ENCODE measurements at regions not wholly inside any gene's neighbourhood (a gene's known extent, or its start where the extent isn't known, plus 50 kb on each side); places are given as distances from the start of the nearest gene placed in this dataset.

- intact Hi-C loops (cut with DNase I), result loop anchor here in 1 of 2 donors (10.0 kb wide), 1 partner anchor 1321 kb away; no protein-coding TSS in a partner anchor
- Histone ChIP-seq H3K36me3 (no peaks in the 10 kb centered on the region), H3K4me1 (no peaks in the 10 kb centered on the region), H3K27me3 (no peaks in the 10 kb centered on the region), H3K4me3 (no peak overlapping the region), H3K9me3 (no peaks in the 10 kb centered on the region), H3K27ac (no peak overlapping the region)
- DNase-seq (no peak), ATAC-seq (no peak)
- TF ChIP-seq POLR2A (IDR thresholded peaks at IDR 0.05), result no peak
- TF ChIP-seq CTCF (IDR thresholded peaks at IDR 0.05), result no peak
- 48% methylated on average over 4 of the region's 4 CpGs for WGBS (ENCODE audit: insufficient coverage, low coverage, low lambda C conversion rate, missing lambda C conversion rate)
These were observed 939.6 kb upstream of the CRIM1 start for GRCh38 chr2:35415942-35416341.

- peak in 2 of 4 donors; percentile 9 to 23 for TF ChIP-seq CTCF (IDR thresholded peaks at IDR 0.05)
- no peak for TF ChIP-seq POLR2A (IDR thresholded peaks at IDR 0.05)
- 20% methylated on average over 1 of the region's 1 CpG for WGBS (ENCODE audit: insufficient coverage, low coverage, low lambda C conversion rate, missing lambda C conversion rate)
- Histone ChIP-seq H3K9me3 (no peaks in the 10 kb centered on the region), H3K4me1 (no peaks in the 10 kb centered on the region), H3K27ac (no peak overlapping the region), H3K36me3 (no peaks in the 10 kb centered on the region), H3K27me3 (no peaks in the 10 kb centered on the region), H3K4me3 (no peak overlapping the region)
- ATAC-seq (no peak), DNase-seq (no peak)
- intact Hi-C loops (cut with DNase I), result loop anchor here in 1 of 2 donors (10.0 kb wide), 1 partner anchor 1320 kb away; no protein-coding TSS in a partner anchor
These were observed 940.3 kb upstream of the CRIM1 start for GRCh38 chr2:35415282-35415681.

GRCh38 chr2:35410431-35411061 is 945.0 kb upstream of the CRIM1 start:
- no peak overlapping the region for H3K27ac ChIP-seq
- DNase-seq (peak; percentile 62 to 70 (median 64)), ATAC-seq (peak; percentile 74 to 79 (median 78))
- H3K27me3 ChIP-seq, result no peaks in the 10 kb centered on the region
- H3K9me3 ChIP-seq, result no peaks in the 10 kb centered on the region
- 24% methylated on average over 5 of the region's 5 CpGs for WGBS (ENCODE audit: insufficient coverage, low coverage, low lambda C conversion rate, missing lambda C conversion rate)
- TF ChIP-seq POLR2A (IDR thresholded peaks at IDR 0.05), result no peak
- TF ChIP-seq CTCF (IDR thresholded peaks at IDR 0.05), result peak; percentile 59 to 97 (median 92)
- intact Hi-C loops (cut with DNase I), result loop anchor here in 1 of 2 donors (10.0 kb wide), 1 partner anchor 1316 kb away; no protein-coding TSS in a partner anchor
- no peak overlapping the region for H3K4me3 ChIP-seq
- no peaks in the 10 kb centered on the region for H3K4me1 ChIP-seq
- H3K36me3 ChIP-seq, result no peaks in the 10 kb centered on the region

GRCh38 chr2:35409762-35410161 is 945.8 kb upstream of the CRIM1 start:
- no peak overlapping the region for H3K4me3 ChIP-seq
- H3K9me3 ChIP-seq, result no peaks in the 10 kb centered on the region
- 58% methylated on average over 2 of the region's 2 CpGs for WGBS (ENCODE audit: insufficient coverage, low coverage, low lambda C conversion rate, missing lambda C conversion rate)
- no peak overlapping the region for H3K27ac ChIP-seq
- H3K36me3 ChIP-seq, result no peaks in the 10 kb centered on the region
- no peaks in the 10 kb centered on the region for H3K4me1 ChIP-seq
- no peak for DNase-seq
- no peaks in the 10 kb centered on the region for H3K27me3 ChIP-seq
- intact Hi-C loops (cut with DNase I), result loop anchor here in 1 of 2 donors (10.0 kb wide), 1 partner anchor 1315 kb away; no protein-coding TSS in a partner anchor
- TF ChIP-seq POLR2A (IDR thresholded peaks at IDR 0.05) (no peak), CTCF (IDR thresholded peaks at IDR 0.05) (no peak)
- no peak for ATAC-seq

Data from right lobe of liver (tissue), 6 donors.